Upper lobe of left lung (tissue), 4 donors: ENCODE measurements at regions not wholly inside any gene's neighbourhood (a gene's known extent, or its start where the extent isn't known, plus 50 kb on each side); places are given as distances from the start of the nearest gene placed in this dataset.

Experiments used
- CTCF ChIP-seq, 6 experiments: fragments of 450-650 bp in 4 of 6; fragments of 200-600 bp in 2 of 6; sonication (generic) in 2 of 6; IDR thresholded peaks; one replicate each; pipeline ENCODE4 v1.5.1; 2016 to 2019; ENCODE audit warnings: antibody characterized with exemption in 6 of 6
- EP300 ChIP-seq, 4 donors: sonication (generic); formaldehyde crosslinking; IDR thresholded peaks; one replicate each; pipeline ENCODE4 v1.5.1; 2017; ENCODE audit warnings: antibody characterized with exemption in 4 of 4, control low read depth in 2 of 4
- POLR2A ChIP-seq, 4 donors: fragments of 450-650 bp; IDR thresholded peaks; one replicate each; pipeline ENCODE4 v1.5.1; 2016 to 2017; ENCODE audit warnings: antibody characterized with exemption in 4 of 4, mild to moderate bottlenecking in 2 of 4
- POLR2AphosphoS5 ChIP-seq, 2 donors: sonication (generic); formaldehyde crosslinking; IDR thresholded peaks; one replicate each; pipeline ENCODE4 v1.5.1; 2017; ENCODE audit warnings: antibody characterized with exemption in 2 of 2

DNA sequence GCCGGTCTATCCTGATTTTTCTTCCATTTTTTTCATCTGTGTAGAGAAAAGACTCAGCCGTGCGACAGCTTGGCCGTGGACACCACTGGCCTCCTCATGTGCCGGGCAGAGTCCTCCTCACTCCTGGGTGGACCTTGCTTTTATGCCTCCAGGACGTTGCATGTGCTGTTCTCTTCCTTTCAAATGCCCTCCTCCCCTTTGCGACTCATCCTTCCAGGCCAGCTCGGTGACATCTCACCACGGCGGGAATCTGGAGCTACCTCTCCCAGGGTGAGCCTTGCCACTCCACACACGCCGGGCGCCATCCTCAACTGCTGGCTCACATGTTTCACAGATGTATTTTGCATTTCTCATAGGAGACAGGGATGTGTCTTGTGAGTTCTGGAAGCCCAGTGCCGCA is 198.5 kb upstream of the HDAC4 start:
- TF ChIP-seq POLR2A (IDR thresholded peaks at IDR 0.05): no peak
- no peak for TF ChIP-seq CTCF (IDR thresholded peaks at IDR 0.05)
- no peak for TF ChIP-seq EP300 (IDR thresholded peaks at IDR 0.05)
- TF ChIP-seq POLR2AphosphoS5 (IDR thresholded peaks at IDR 0.05): no peak
